ENCODE measurements at regions not wholly inside any gene's neighbourhood (a gene's known extent, or its start where the extent isn't known, plus 50 kb on each side); places are given as distances from the start of the nearest gene placed in this dataset.
A peak's percentile ranks its signal among the peaks of the same experiment; 100 is the strongest.

DNA sequence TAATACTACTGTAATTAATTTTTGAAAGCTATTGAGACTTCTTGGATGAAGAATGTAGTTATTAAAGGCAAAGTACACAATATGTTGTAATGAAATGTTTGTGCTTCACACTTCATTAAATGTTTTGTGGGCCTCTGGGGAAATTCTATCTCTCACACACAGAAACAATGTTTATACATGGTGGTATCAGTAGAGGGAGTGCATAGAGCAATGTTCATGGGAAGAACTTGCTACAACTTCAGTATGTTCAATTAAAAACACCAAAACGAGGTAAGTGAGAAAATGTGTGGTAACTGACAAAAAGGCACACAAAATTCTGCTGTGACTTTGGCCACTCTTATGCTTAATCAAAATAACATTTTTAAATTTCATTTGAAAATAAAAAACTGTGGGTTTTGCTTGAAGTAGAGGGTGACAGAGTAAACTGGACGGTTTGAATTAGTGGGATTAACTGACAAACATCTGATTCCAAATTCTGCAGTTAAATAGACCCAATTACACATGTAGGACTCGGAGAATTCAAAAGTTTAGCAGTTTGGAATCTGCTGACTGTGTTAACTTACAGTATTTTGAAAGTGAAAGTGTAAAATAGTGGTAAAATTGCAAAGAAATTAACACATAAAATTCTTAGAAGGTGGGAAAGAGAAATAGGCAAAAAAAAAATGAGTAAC lies 111.4 kb upstream of the TTC29 start:
- H3K27ac ChIP-seq (ENCODE audit: low read depth in 1 of 2, low read length in 2 of 2): no peak overlapping the region
- Mint-ChIP-seq H3K9me3 (no peaks in the 10 kb centered on the region), H3K36me3 (ENCODE audit: low read depth) (no peaks in the 10 kb centered on the region), H3K4me1 (ENCODE audit: low read depth) (peaks cover 12% of the 10 kb centered on the region), H3K27me3 (peaks cover 4% of the 10 kb centered on the region), H3K4me3 (peak overlapping the region; percentile 86), H3K27ac (peak overlapping the region; percentile 60)
- ChIA-PET CTCF (no interaction called here), POLR2A (no interaction called here)
- ATAC-seq (ENCODE audit: poor library complexity) (no peak), DNase-seq (peak in 2 of 14 experiments; percentile 14)
- peak overlapping the region; percentile 45 for H3K4me3 ChIP-seq (ENCODE audit: low read length)
- no peaks in the 10 kb centered on the region for H3K4me1 ChIP-seq (ENCODE audit: insufficient read depth, low read length)
- TF ChIP-seq, protein P1, sequence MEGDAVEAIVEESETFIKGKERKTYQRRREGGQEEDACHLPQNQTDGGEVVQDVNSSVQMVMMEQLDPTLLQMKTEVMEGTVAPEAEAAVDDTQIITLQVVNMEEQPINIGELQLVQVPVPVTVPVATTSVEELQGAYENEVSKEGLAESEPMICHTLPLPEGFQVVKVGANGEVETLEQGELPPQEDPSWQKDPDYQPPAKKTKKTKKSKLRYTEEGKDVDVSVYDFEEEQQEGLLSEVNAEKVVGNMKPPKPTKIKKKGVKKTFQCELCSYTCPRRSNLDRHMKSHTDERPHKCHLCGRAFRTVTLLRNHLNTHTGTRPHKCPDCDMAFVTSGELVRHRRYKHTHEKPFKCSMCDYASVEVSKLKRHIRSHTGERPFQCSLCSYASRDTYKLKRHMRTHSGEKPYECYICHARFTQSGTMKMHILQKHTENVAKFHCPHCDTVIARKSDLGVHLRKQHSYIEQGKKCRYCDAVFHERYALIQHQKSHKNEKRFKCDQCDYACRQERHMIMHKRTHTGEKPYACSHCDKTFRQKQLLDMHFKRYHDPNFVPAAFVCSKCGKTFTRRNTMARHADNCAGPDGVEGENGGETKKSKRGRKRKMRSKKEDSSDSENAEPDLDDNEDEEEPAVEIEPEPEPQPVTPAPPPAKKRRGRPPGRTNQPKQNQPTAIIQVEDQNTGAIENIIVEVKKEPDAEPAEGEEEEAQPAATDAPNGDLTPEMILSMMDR (IDR thresholded peaks at IDR 0.05): no peak
- intact Hi-C loops (cut with DNase I, micrococcal nuclease): no loop called here
- H3K27me3 ChIP-seq (ENCODE audit: control insufficient read depth in 1 of 2, insufficient read depth in 2 of 2, low read length in 2 of 2): no peaks in the 10 kb centered on the region
- H3K9me3 ChIP-seq (ENCODE audit: control insufficient read depth in 1 of 2, insufficient read depth in 1 of 2, low read length in 2 of 2): no peaks in the 10 kb centered on the region
- H3K36me3 ChIP-seq (ENCODE audit: insufficient read depth, low read length): no peaks in the 10 kb centered on the region

DNA sequence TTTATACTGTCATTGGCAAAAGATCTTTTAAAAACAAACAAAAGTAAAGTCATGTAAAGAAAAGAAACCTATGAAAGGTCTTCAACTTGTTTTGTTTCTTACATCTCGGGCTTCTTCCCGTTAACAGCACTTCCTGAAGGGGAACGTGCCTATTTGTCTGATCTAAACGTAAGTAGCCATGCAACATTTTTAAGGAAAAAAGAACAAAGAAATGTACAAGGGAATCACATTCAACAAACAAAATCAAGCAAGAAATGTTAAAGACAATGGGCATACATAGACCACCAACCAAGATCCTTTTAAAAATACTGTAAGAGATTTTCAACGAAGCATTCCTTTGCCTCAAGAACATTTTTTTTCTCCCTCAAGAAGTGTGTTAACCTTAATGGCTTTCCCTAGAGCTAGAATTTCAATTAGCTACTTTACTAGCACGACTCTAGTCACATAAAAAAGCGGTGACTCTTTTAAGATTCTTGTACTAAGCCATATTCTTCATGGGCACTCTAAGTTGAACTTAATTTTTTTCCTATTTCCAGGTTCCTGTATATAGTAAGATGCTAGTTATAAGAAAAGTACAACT lies 112.0 kb upstream of the TTC29 start:
- no peak overlapping the region for H3K27ac ChIP-seq (ENCODE audit: low read depth in 1 of 2, low read length in 2 of 2)
- H3K4me1 ChIP-seq (ENCODE audit: insufficient read depth, low read length): no peaks in the 10 kb centered on the region
- CTCF ChIA-PET: no interaction called here
- TF ChIP-seq, protein P1 (IDR thresholded peaks at IDR 0.05): no peak
- no peaks in the 10 kb centered on the region for H3K9me3 ChIP-seq (ENCODE audit: control insufficient read depth in 1 of 2, insufficient read depth in 1 of 2, low read length in 2 of 2)
- POLR2A ChIA-PET: no interaction called here
- H3K27me3 Mint-ChIP-seq: no peaks in the 10 kb centered on the region
- H3K9me3 Mint-ChIP-seq: no peaks in the 10 kb centered on the region
- H3K36me3 ChIP-seq (ENCODE audit: insufficient read depth, low read length): no peaks in the 10 kb centered on the region
- H3K27ac Mint-ChIP-seq: peak overlapping the region; percentile 60
- DNase-seq: peak in 2 of 14 experiments; percentile 11 to 14
- peak overlapping the region; percentile 45 for H3K4me3 ChIP-seq (ENCODE audit: low read length)
- H3K4me3 Mint-ChIP-seq: peak overlapping the region; percentile 86
- H3K4me1 Mint-ChIP-seq (ENCODE audit: low read depth): peaks cover 12% of the 10 kb centered on the region
- ATAC-seq (ENCODE audit: poor library complexity): no peak
- intact Hi-C loops (cut with DNase I, micrococcal nuclease): no loop called here
- H3K27me3 ChIP-seq (ENCODE audit: control insufficient read depth in 1 of 2, insufficient read depth in 2 of 2, low read length in 2 of 2): no peaks in the 10 kb centered on the region
- no peaks in the 10 kb centered on the region for H3K36me3 Mint-ChIP-seq (ENCODE audit: low read depth)

DNA sequence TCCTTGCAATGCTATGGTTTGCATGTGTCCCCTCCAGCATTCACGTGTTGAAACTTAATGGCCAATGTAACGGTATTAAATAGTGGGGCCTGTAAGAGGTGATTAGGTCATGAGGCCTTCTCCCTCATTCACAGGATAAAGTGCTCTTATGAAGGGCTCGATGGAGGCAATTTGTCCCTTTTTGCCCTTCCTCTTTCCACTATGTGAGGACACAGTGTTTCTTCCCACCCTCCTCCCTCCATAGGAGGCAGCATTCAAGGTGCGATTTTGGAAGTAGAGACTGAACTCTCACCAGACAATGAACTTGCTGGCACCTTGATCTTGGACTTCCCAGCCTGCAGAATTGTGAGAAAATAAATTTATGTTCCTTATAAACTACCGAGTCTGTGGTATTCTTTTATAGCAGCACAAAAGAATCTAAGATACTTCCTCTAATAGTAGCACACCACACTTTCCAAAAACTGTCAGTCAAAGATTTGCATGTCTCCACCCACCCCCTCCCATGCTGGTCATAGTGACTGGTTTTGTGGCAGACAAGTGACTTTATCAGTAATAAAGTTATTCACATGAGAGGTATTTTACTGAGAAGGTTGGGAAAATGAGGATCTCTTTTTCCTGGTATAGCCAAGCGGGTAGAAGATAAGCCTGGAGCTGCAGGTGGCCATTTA lies 113.5 kb upstream of the TTC29 start:
- Histone ChIP-seq H3K27me3 (ENCODE audit: control insufficient read depth in 1 of 2, insufficient read depth in 2 of 2, low read length in 2 of 2) (no peaks in the 10 kb centered on the region), H3K27ac (ENCODE audit: low read depth in 1 of 2, low read length in 2 of 2) (no peak overlapping the region), H3K4me3 (ENCODE audit: low read length) (no peak overlapping the region), H3K4me1 (ENCODE audit: insufficient read depth, low read length) (no peaks in the 10 kb centered on the region), H3K9me3 (ENCODE audit: control insufficient read depth in 1 of 2, insufficient read depth in 1 of 2, low read length in 2 of 2) (no peaks in the 10 kb centered on the region), H3K36me3 (ENCODE audit: insufficient read depth, low read length) (no peaks in the 10 kb centered on the region)
- Mint-ChIP-seq H3K9me3 (no peaks in the 10 kb centered on the region), H3K27ac (no peak overlapping the region), H3K36me3 (ENCODE audit: low read depth) (no peaks in the 10 kb centered on the region), H3K4me1 (ENCODE audit: low read depth) (peaks cover 12% of the 10 kb centered on the region), H3K4me3 (no peak overlapping the region), H3K27me3 (peaks cover 4% of the 10 kb centered on the region)
- no peak for ATAC-seq (ENCODE audit: poor library complexity)
- ChIA-PET CTCF (no interaction called here), POLR2A (no interaction called here)
- intact Hi-C loops (cut with DNase I, micrococcal nuclease): no loop called here
- TF ChIP-seq, protein P1 (IDR thresholded peaks at IDR 0.05): no peak
- no peak for DNase-seq
